H1 (cell line): ENCODE measurements at regions not wholly inside any gene's neighbourhood (a gene's known extent, or its start where the extent isn't known, plus 50 kb on each side); places are given as distances from the start of the nearest gene placed in this dataset.

ENCODE experiments used
- CTCF ChIA-PET: fragments of 300-600 bp; sonication (Branson Sonifier 250); formaldehyde crosslinking; loops from one replicate; lab custom pipeline; 2021; ENCODE audit not compliant: partially characterized antibody; lab: Charles Lee
- POLR2A ChIA-PET: fragments of 300-600 bp; sonication (Branson Sonifier 250); formaldehyde crosslinking; loops from one replicate; lab custom pipeline; 2021; ENCODE audit warnings: inconsistent platforms; ENCODE audit not compliant: partially characterized antibody; lab: Charles Lee
- DNase-seq, 2 experiments: peaks; one replicate each; pipeline versions ENCODE4 v3.0.0 to v3.0.0-alpha.2; 2010 to 2022; ENCODE audit warnings: low spot score in 2 of 2, low read depth in 1 of 2, mixed read lengths in 1 of 2
- FAIRE-seq: peaks from 2 replicates; lab custom pipeline; 2011; peaks lifted over from hg19 to GRCh38; lab: Jason Lieb, UNC
- H2AFZ ChIP-seq: 2 replicates; pipeline ENCODE4 v1.8.1; 2012; ENCODE audit warnings: low read length, inconsistent platforms
- H2AK5ac ChIP-seq: 2 replicates; pipeline ENCODE4 v1.6.1; 2013; ENCODE audit warnings: low read depth, low read length
- H2BK120ac ChIP-seq: replicated peaks from 2 replicates; pipeline ENCODE3; 2013; ENCODE audit warnings: low read depth, low read length, inconsistent platforms
- H2BK12ac ChIP-seq: 2 replicates; pipeline ENCODE4 v1.6.1; 2013; ENCODE audit warnings: low read depth, low read length
- H2BK15ac ChIP-seq: 2 replicates; pipeline ENCODE4 v1.6.1; 2013; ENCODE audit warnings: low read length
- H2BK20ac ChIP-seq: 2 replicates; pipeline ENCODE4 v1.6.1; 2013; ENCODE audit warnings: low read length
- H2BK5ac ChIP-seq: 2 replicates; pipeline ENCODE4 v1.6.1; 2013; ENCODE audit warnings: low read depth, low read length
- H3K14ac ChIP-seq: 2 replicates; pipeline ENCODE4 v1.6.1; 2013; ENCODE audit warnings: inconsistent platforms; ENCODE audit not compliant: insufficient read length
- H3K18ac ChIP-seq: 2 replicates; pipeline ENCODE4 v1.6.1; 2013; ENCODE audit warnings: low read length; ENCODE audit errors: extremely low read depth
- H3K23ac ChIP-seq: 2 replicates; pipeline ENCODE4 v1.6.1; 2013; ENCODE audit warnings: inconsistent platforms; ENCODE audit not compliant: insufficient read length
- H3K23me2 ChIP-seq: 2 replicates; pipeline ENCODE4 v1.6.1; 2013; ENCODE audit warnings: low read depth, low read length
- H3K27ac ChIP-seq: 2 replicates; pipeline ENCODE4 v1.6.1; 2011; ENCODE audit warnings: low read depth, low read length, inconsistent platforms
- H3K27me3 ChIP-seq, 4 experiments: replicated peaks in 1 of 4; 1 replicate in 1 of 4; 2 replicates in 3 of 4; pipeline versions ENCODE4 v1.6.1 to v1.8.1; 2011 to 2013; ENCODE audit warnings: low read length in 3 of 4, mild to moderate bottlenecking in 3 of 4, inconsistent platforms in 2 of 4, mixed read lengths in 2 of 4, moderate library complexity in 1 of 4; ENCODE audit not compliant: control insufficient read depth in 3 of 4, insufficient read depth in 3 of 4; ENCODE audit errors: extremely low read depth in 1 of 4
- H3K36me3 ChIP-seq, 4 experiments: 2 replicates each; pipeline versions ENCODE4 v1.6.1 to v1.8.1; 2011 to 2013; ENCODE audit warnings: mild to moderate bottlenecking in 4 of 4, low read length in 3 of 4, moderate library complexity in 2 of 4, control low read depth in 1 of 4, inconsistent platforms in 1 of 4; ENCODE audit not compliant: insufficient read depth in 4 of 4, control insufficient read depth in 2 of 4
- H3K4ac ChIP-seq: replicated peaks from 2 replicates; pipeline ENCODE3; 2013; ENCODE audit warnings: low read length, low read depth, mixed read lengths, inconsistent platforms; ENCODE audit not compliant: insufficient read length
- H3K4me1 ChIP-seq, 4 experiments: replicated peaks in 1 of 4; 1 replicate in 1 of 4; 2 replicates in 3 of 4; pipeline versions ENCODE4 v1.6.1 to v1.8.1; 2011 to 2013; ENCODE audit warnings: low read length in 3 of 4, inconsistent platforms in 2 of 4, mixed read lengths in 1 of 4; ENCODE audit not compliant: insufficient read depth in 4 of 4, control insufficient read depth in 3 of 4
- H3K4me2 ChIP-seq, 2 experiments: 2 replicates each; pipeline versions ENCODE4 v1.6.1 to v1.8.1; 2011 to 2013; ENCODE audit warnings: low read depth in 2 of 2, low read length in 2 of 2, control low read depth in 1 of 2, inconsistent platforms in 1 of 2, mild to moderate bottlenecking in 1 of 2; ENCODE audit not compliant: insufficient read depth in 1 of 2
- H3K4me3 ChIP-seq, 4 experiments: fragments of 200-600, 300-600 bp in 1 of 4; sonication (generic), shearing (Covaris generic), sonication (Bioruptor Twin) in 1 of 4; 2 replicates each; pipeline versions ENCODE4 v1.5.1 to v1.8.1; 2011 to 2016; ENCODE audit warnings: low read length in 4 of 4, low read depth in 3 of 4, control low read depth in 2 of 4, inconsistent platforms in 2 of 4, mild to moderate bottlenecking in 2 of 4, mixed read lengths in 1 of 4, moderate library complexity in 1 of 4; ENCODE audit not compliant: insufficient read depth in 2 of 4; ENCODE audit errors: extremely low read depth in 1 of 4
- H3K56ac ChIP-seq: replicated peaks from 2 replicates; pipeline ENCODE3; 2013; ENCODE audit warnings: low read depth, mild to moderate bottlenecking, mixed read lengths, low read length, inconsistent platforms; ENCODE audit not compliant: insufficient read length
- H3K79me1 ChIP-seq: 2 replicates; pipeline ENCODE4 v1.6.1; 2013; ENCODE audit warnings: low read depth, low read length, control low read depth
- H3K79me2 ChIP-seq, 2 experiments: 2 replicates each; pipeline versions ENCODE4 v1.6.1 to v1.8.1; 2012 to 2013; ENCODE audit warnings: low read length in 2 of 2, mild to moderate bottlenecking in 2 of 2, inconsistent platforms in 1 of 2; ENCODE audit not compliant: insufficient read depth in 2 of 2, control insufficient read depth in 1 of 2
- H3K9ac ChIP-seq, 4 experiments: replicated peaks in 1 of 4; 1 replicate in 1 of 4; 2 replicates in 3 of 4; pipeline versions ENCODE4 v1.6.1 to v1.8.1; 2011 to 2013; ENCODE audit warnings: low read depth in 3 of 4, low read length in 3 of 4, control low read depth in 2 of 4, mild to moderate bottlenecking in 2 of 4, moderate library complexity in 2 of 4, inconsistent platforms in 1 of 4; ENCODE audit errors: extremely low read depth in 1 of 4
- H3K9me3 ChIP-seq, 2 experiments: 2 replicates each; pipeline versions ENCODE4 v1.6.1 to v1.8.1; 2012 to 2013; ENCODE audit warnings: mild to moderate bottlenecking in 2 of 2, moderate library complexity in 2 of 2, control low read depth in 1 of 2, inconsistent platforms in 1 of 2, low read depth in 1 of 2, low read length in 1 of 2, mixed read lengths in 1 of 2; ENCODE audit not compliant: insufficient read depth in 2 of 2
- H4K20me1 ChIP-seq, 2 experiments: replicated peaks in 1 of 2; 2 replicates each; pipeline versions ENCODE3 to v1.8.1; 2011 to 2013; ENCODE audit warnings: inconsistent platforms in 2 of 2, low read length in 2 of 2, mild to moderate bottlenecking in 1 of 2; ENCODE audit not compliant: insufficient read depth in 2 of 2, control insufficient read depth in 1 of 2
- H4K5ac ChIP-seq: 2 replicates; pipeline ENCODE4 v1.6.1; 2013; ENCODE audit warnings: low read length, low read depth, mixed read lengths, inconsistent platforms; ENCODE audit not compliant: insufficient read length
- H4K8ac ChIP-seq: 2 replicates; pipeline ENCODE4 v1.8.0; 2013; ENCODE audit warnings: mild to moderate bottlenecking, moderate library complexity, low read length, inconsistent platforms; ENCODE audit not compliant: insufficient read depth; ENCODE audit errors: extremely low read depth
- H4K91ac ChIP-seq: replicated peaks from 2 replicates; pipeline ENCODE3; 2013; ENCODE audit warnings: low read length, mixed read lengths, inconsistent platforms; ENCODE audit not compliant: insufficient read length
- HDAC6 ChIP-seq: IDR thresholded peaks from one replicate; pipeline ENCODE4 v1.7.1; 2012; ENCODE audit warnings: low read depth, mild to moderate bottlenecking, inconsistent platforms, low read length, moderate library complexity
- TEAD4 ChIP-seq: IDR thresholded peaks from 2 replicates; pipeline ENCODE4 v1.6.1; 2012; ENCODE audit warnings: low read depth, low read length, inconsistent platforms, mixed read lengths
- WGBS, 2 experiments: shearing (Covaris generic) in 1 of 2; methylation state at CpG; one replicate each; pipeline versions ENCODE4 v1.1.6 to v1.1.7; 2013 to 2015; ENCODE audit warnings: low lambda C conversion rate in 2 of 2, mixed read lengths in 2 of 2, inconsistent platforms in 1 of 2, low coverage in 1 of 2, missing lambda C conversion rate in 1 of 2; ENCODE audit not compliant: insufficient replicate concordance in 2 of 2, insufficient coverage in 1 of 2, insufficient read length in 1 of 2; ENCODE audit errors: extremely low coverage in 1 of 2, missing lambda C conversion rate in 1 of 2; 5-methylcytosine and 5-hydroxymethylcytosine counted together

- Histone ChIP-seq H3K4me2 (no peak overlapping the region), H3K56ac (no peak overlapping the region), H3K18ac (no peak overlapping the region), H3K4me3 (no peak overlapping the region), H3K14ac (no peak overlapping the region), H4K8ac (no peak overlapping the region), H3K9ac (no peak overlapping the region), H2AFZ (no peak overlapping the region), H2BK12ac (no peak overlapping the region), H2BK20ac (no peak overlapping the region), H3K9me3 (peaks cover 2 to 11% of the 10 kb centered on the region in 2 experiments; a peak in 2 of 4 replicates), H2BK120ac (no peak overlapping the region), H4K91ac (no peak overlapping the region), H3K4ac (no peak overlapping the region), H3K23ac (no peak overlapping the region), H2BK5ac (no peak overlapping the region), H3K4me1 (no peaks in the 10 kb centered on the region), H3K79me1 (no peaks in the 10 kb centered on the region), H2BK15ac (no peak overlapping the region), H3K27me3 (no peaks in the 10 kb centered on the region), H3K27ac (no peak overlapping the region), H3K79me2 (no peaks in the 10 kb centered on the region), H2AK5ac (no peak overlapping the region), H3K36me3 (no peaks in the 10 kb centered on the region), H4K20me1 (no peaks in the 10 kb centered on the region), H3K23me2 (no peaks in the 10 kb centered on the region), H4K5ac (no peak overlapping the region)
- no peak for TF ChIP-seq HDAC6
- TF ChIP-seq TEAD4 = no peak
- no peak for DNase-seq
- no peak for FAIRE-seq
- 97% methylated on average over 2 of the region's 2 CpGs; no CpG with 5 or more reads in 1 of the 2 experiments for WGBS, 2 experiments
- POLR2A ChIA-PET = no interaction called here
- CTCF ChIA-PET = no interaction called here
Measured at GRCh38 chr18:73987247-73987980, 160.2 kb downstream of the FBXO15 start.
